ENCODE measurements at regions not wholly inside any gene's neighbourhood (a gene's known extent, or its start where the extent isn't known, plus 50 kb on each side); places are given as distances from the start of the nearest gene placed in this dataset.

DNA sequence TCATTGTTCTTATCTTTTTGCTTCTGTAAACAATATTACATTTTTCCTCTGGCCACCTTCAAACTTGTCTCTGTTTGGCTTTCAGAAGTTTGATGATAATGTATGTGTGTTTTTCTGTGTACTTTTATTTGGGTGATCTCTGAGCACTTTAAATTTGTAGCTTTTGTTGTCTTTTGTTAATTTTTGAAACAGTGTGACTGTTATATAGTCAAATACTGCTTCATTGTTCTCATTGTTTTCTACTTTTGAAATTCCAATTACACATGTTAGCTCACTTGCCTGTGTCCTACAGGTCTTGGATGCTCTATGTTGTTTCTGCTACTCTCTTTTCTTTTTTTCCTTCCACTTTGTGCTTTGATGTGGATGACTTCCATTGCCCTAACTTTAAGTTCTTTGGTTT is 460.1 kb upstream of the KHDRBS2 start:
- ChIA-PET CTCF (no interaction called here), POLR2A (ENCODE audit: low non-redundant PET) (no interaction called here)
- H3K27me3 ChIP-seq (replicated peaks; ENCODE audit: insufficient read depth, low read depth, low read length, poor library complexity), result no peaks in the 10 kb centered on the region
- intact Hi-C loops (cut with micrococcal nuclease; ENCODE audit: unreplicated experiment), result no loop called here
- no peak overlapping the region for H3K4me3 ChIP-seq (ENCODE audit: low read depth, low read length, poor library complexity, severe bottlenecking)
- no peak for TF ChIP-seq CTCF (conservative IDR thresholded peaks at IDR 0.05; ENCODE audit: low read depth, low read length)
- TF ChIP-seq EZH2 (IDR thresholded peaks at IDR 0.05; ENCODE audit: borderline replicate concordance, low read depth, low read length, poor library complexity, severe bottlenecking), result no peak
- no peaks in the 10 kb centered on the region for H3K36me3 ChIP-seq (ENCODE audit: insufficient read depth, low read length, poor library complexity, severe bottlenecking)
- peaks cover 14% of the 10 kb centered on the region for H3K9me3 ChIP-seq (ENCODE audit: low read depth, low read length, poor library complexity, severe bottlenecking)
- H3K4me1 ChIP-seq (ENCODE audit: insufficient read depth, low read length, poor library complexity, severe bottlenecking), result no peaks in the 10 kb centered on the region
- no TSS peak for BruUV-seq (replicated peaks)
- DNase-seq (ENCODE audit: low spot score), result no peak
- no peak overlapping the region for H3K27ac ChIP-seq (ENCODE audit: low read depth, low read length, poor library complexity, severe bottlenecking)

- Histone ChIP-seq H3K36me3 (ENCODE audit: insufficient read depth, low read length, poor library complexity, severe bottlenecking) (no peaks in the 10 kb centered on the region), H3K4me3 (ENCODE audit: low read depth, low read length, poor library complexity, severe bottlenecking) (no peak overlapping the region), H3K9me3 (ENCODE audit: low read depth, low read length, poor library complexity, severe bottlenecking) (peaks cover 5% of the 10 kb centered on the region), H3K4me1 (ENCODE audit: insufficient read depth, low read length, poor library complexity, severe bottlenecking) (no peaks in the 10 kb centered on the region), H3K27me3 (replicated peaks; ENCODE audit: insufficient read depth, low read depth, low read length, poor library complexity) (no peaks in the 10 kb centered on the region), H3K27ac (ENCODE audit: low read depth, low read length, poor library complexity, severe bottlenecking) (no peak overlapping the region)
- ChIA-PET CTCF (no interaction called here), POLR2A (ENCODE audit: low non-redundant PET) (no interaction called here)
- intact Hi-C loops (cut with micrococcal nuclease; ENCODE audit: unreplicated experiment), result no loop called here
- BruUV-seq (replicated peaks), result no TSS peak
- DNase-seq (ENCODE audit: low spot score), result no peak
- no peak for TF ChIP-seq EZH2 (IDR thresholded peaks at IDR 0.05; ENCODE audit: borderline replicate concordance, low read depth, low read length, poor library complexity, severe bottlenecking)
- no peak for TF ChIP-seq CTCF (conservative IDR thresholded peaks at IDR 0.05; ENCODE audit: low read depth, low read length)
Measured at GRCh38 chr6:62740596-62740995, 454.6 kb upstream of the KHDRBS2 start.

DNA sequence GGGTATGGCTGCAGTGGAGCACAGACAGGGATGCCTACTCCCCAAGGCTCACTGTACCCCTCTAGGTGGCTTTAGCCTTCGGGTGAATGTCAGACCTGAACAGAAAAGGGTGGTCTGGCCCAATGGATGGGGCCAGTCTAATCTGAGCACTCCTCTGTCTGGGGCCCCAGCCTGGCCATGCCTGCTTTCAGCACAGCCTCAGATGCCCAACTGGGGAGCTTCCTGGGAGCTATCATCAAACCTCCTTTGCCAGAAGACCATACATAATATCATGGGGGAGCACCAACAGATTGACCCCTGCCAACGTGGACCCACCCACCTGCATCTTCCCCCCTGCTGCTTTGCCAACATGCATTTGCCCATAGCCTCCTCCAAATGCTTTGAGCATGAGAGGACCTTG is 454.1 kb upstream of the KHDRBS2 start:
- H3K4me3 ChIP-seq (ENCODE audit: low read depth, low read length, poor library complexity, severe bottlenecking), result no peak overlapping the region
- POLR2A ChIA-PET (ENCODE audit: low non-redundant PET), result no interaction called here

More for the DNA sequence above, 454.1 kb upstream of the KHDRBS2 start:
- no peaks in the 10 kb centered on the region for H3K36me3 ChIP-seq (ENCODE audit: insufficient read depth, low read length, poor library complexity, severe bottlenecking)
- CTCF ChIA-PET, result interaction anchor here (0.6 kb wide), 1 partner anchor 855 kb away, joined by 5 read pairs; no protein-coding TSS in a partner anchor
- no peaks in the 10 kb centered on the region for H3K27me3 ChIP-seq (replicated peaks; ENCODE audit: insufficient read depth, low read depth, low read length, poor library complexity)
- DNase-seq (ENCODE audit: low spot score), result no peak
- intact Hi-C loops (cut with micrococcal nuclease; ENCODE audit: unreplicated experiment), result no loop called here
- no peak overlapping the region for H3K27ac ChIP-seq (ENCODE audit: low read depth, low read length, poor library complexity, severe bottlenecking)
- no TSS peak for BruUV-seq (replicated peaks)
- no peaks in the 10 kb centered on the region for H3K4me1 ChIP-seq (ENCODE audit: insufficient read depth, low read length, poor library complexity, severe bottlenecking)
- H3K9me3 ChIP-seq (ENCODE audit: low read depth, low read length, poor library complexity, severe bottlenecking), result peaks cover 9% of the 10 kb centered on the region
- TF ChIP-seq CTCF (conservative IDR thresholded peaks at IDR 0.05; ENCODE audit: low read depth, low read length) (no peak), EZH2 (IDR thresholded peaks at IDR 0.05; ENCODE audit: borderline replicate concordance, low read depth, low read length, poor library complexity, severe bottlenecking) (no peak)

All from A673 (cell line).